ENCODE measurements at regions not wholly inside any gene's neighbourhood (a gene's known extent, or its start where the extent isn't known, plus 50 kb on each side); places are given as distances from the start of the nearest gene placed in this dataset.

- Histone ChIP-seq H3K27ac (no peak overlapping the region), H3K9me3 (ENCODE audit: control insufficient read depth, low read length) (no peaks in the 10 kb centered on the region), H3K36me3 (ENCODE audit: control insufficient read depth, insufficient read depth, low read length) (no peaks in the 10 kb centered on the region), H3K9ac (no peak overlapping the region), H3K4me3 (ENCODE audit: low read depth, low read length) (no peak overlapping the region), H3K27me3 (ENCODE audit: control insufficient read depth, insufficient read depth, low read length) (no peaks in the 10 kb centered on the region), H3K4me1 (no peaks in the 10 kb centered on the region), H2AFZ (no peak overlapping the region), H3K4me2 (ENCODE audit: low read length) (no peak overlapping the region), H3K79me2 (no peaks in the 10 kb centered on the region)
- no peak for TF ChIP-seq CTCF (IDR thresholded peaks at IDR 0.05)
Observed at GRCh38 chr20:39600871-39601270, 638.7 kb downstream of the DHX35 start.

GRCh38 chr20:39600156-39600555 lies 638.0 kb downstream of the DHX35 start:
- H3K27ac ChIP-seq, result no peak overlapping the region
- H3K9ac ChIP-seq, result no peak overlapping the region
- H2AFZ ChIP-seq, result no peak overlapping the region
- H3K4me3 ChIP-seq (ENCODE audit: low read depth, low read length), result no peak overlapping the region
- H3K36me3 ChIP-seq (ENCODE audit: control insufficient read depth, insufficient read depth, low read length), result no peaks in the 10 kb centered on the region
- no peaks in the 10 kb centered on the region for H3K9me3 ChIP-seq (ENCODE audit: control insufficient read depth, low read length)
- TF ChIP-seq CTCF (IDR thresholded peaks at IDR 0.05), result no peak
- no peaks in the 10 kb centered on the region for H3K79me2 ChIP-seq
- H3K27me3 ChIP-seq (ENCODE audit: control insufficient read depth, insufficient read depth, low read length), result no peaks in the 10 kb centered on the region
- H3K4me1 ChIP-seq, result no peaks in the 10 kb centered on the region
- no peak overlapping the region for H3K4me2 ChIP-seq (ENCODE audit: low read length)

GRCh38 chr20:39596554-39596953 lies 634.4 kb downstream of the DHX35 start:
- H2AFZ ChIP-seq, result no peak overlapping the region
- H3K4me3 ChIP-seq (ENCODE audit: low read depth, low read length), result no peak overlapping the region
- peaks cover 3% of the 10 kb centered on the region for H3K4me1 ChIP-seq
- H3K9ac ChIP-seq, result no peak overlapping the region
- H3K4me2 ChIP-seq (ENCODE audit: low read length), result no peak overlapping the region
- no peaks in the 10 kb centered on the region for H3K27me3 ChIP-seq (ENCODE audit: control insufficient read depth, insufficient read depth, low read length)
- H3K27ac ChIP-seq, result no peak overlapping the region
- H3K9me3 ChIP-seq (ENCODE audit: control insufficient read depth, low read length), result no peaks in the 10 kb centered on the region
- no peaks in the 10 kb centered on the region for H3K79me2 ChIP-seq
- no peak for TF ChIP-seq CTCF (IDR thresholded peaks at IDR 0.05)
- no peaks in the 10 kb centered on the region for H3K36me3 ChIP-seq (ENCODE audit: control insufficient read depth, insufficient read depth, low read length)

GRCh38 chr20:39592371-39592770 lies 630.2 kb downstream of the DHX35 start:
- H2AFZ ChIP-seq, result no peak overlapping the region
- no peak overlapping the region for H3K27ac ChIP-seq
- H3K4me3 ChIP-seq (ENCODE audit: low read depth, low read length), result no peak overlapping the region
- no peaks in the 10 kb centered on the region for H3K9me3 ChIP-seq (ENCODE audit: control insufficient read depth, low read length)
- no peaks in the 10 kb centered on the region for H3K79me2 ChIP-seq
- no peak overlapping the region for H3K4me2 ChIP-seq (ENCODE audit: low read length)
- H3K9ac ChIP-seq, result no peak overlapping the region
- TF ChIP-seq CTCF (IDR thresholded peaks at IDR 0.05), result no peak
- H3K36me3 ChIP-seq (ENCODE audit: control insufficient read depth, insufficient read depth, low read length), result no peaks in the 10 kb centered on the region
- no peaks in the 10 kb centered on the region for H3K27me3 ChIP-seq (ENCODE audit: control insufficient read depth, insufficient read depth, low read length)
- peaks cover 9% of the 10 kb centered on the region for H3K4me1 ChIP-seq

GRCh38 chr20:39588148-39588757 lies 626.1 kb downstream of the DHX35 start:
- Histone ChIP-seq H3K4me3 (ENCODE audit: low read depth, low read length) (no peak overlapping the region), H3K4me1 (peaks cover 9% of the 10 kb centered on the region), H3K9me3 (ENCODE audit: control insufficient read depth, low read length) (no peaks in the 10 kb centered on the region), H3K27me3 (ENCODE audit: control insufficient read depth, insufficient read depth, low read length) (no peaks in the 10 kb centered on the region), H2AFZ (peak overlapping the region; percentile 56), H3K36me3 (ENCODE audit: control insufficient read depth, insufficient read depth, low read length) (no peaks in the 10 kb centered on the region), H3K79me2 (no peaks in the 10 kb centered on the region), H3K9ac (no peak overlapping the region), H3K4me2 (ENCODE audit: low read length) (peak overlapping the region; percentile 5), H3K27ac (no peak overlapping the region)
- TF ChIP-seq CTCF (IDR thresholded peaks at IDR 0.05), result no peak

All from parathyroid adenoma (tissue), 2 donors.